Activated CD8-positive, alpha-beta memory T cell treated with anti-CD3 and anti-CD28 coated beads for 24 hours (primary cell): ENCODE measurements at regions not wholly inside any gene's neighbourhood (a gene's known extent, or its start where the extent isn't known, plus 50 kb on each side); places are given as distances from the start of the nearest gene placed in this dataset.

ENCODE experiments used
- DNase-seq: peaks from one replicate; pipeline ENCODE4 v3.0.0-alpha.2; 2020

- DNase-seq = no peak
Measured at GRCh38 chr20:41939659-41940058, 321.5 kb upstream of the CHD6 start.

GRCh38 chr20:41938353-41938752 is 320.2 kb upstream of the CHD6 start:
- no peak for DNase-seq

- no peak for DNase-seq
Measured at GRCh38 chr20:41935259-41935791, 317.1 kb upstream of the CHD6 start.

- DNase-seq = no peak
Measured at GRCh38 chr20:41932431-41932830, 314.3 kb upstream of the CHD6 start.

- no peak for DNase-seq
Measured at GRCh38 chr20:41927655-41928054, 309.5 kb upstream of the CHD6 start.

- no peak for DNase-seq
Measured at GRCh38 chr20:41927189-41927588, 309.0 kb upstream of the CHD6 start.

GRCh38 chr20:41925476-41925875 is 307.3 kb upstream of the CHD6 start:
- no peak for DNase-seq

- no peak for DNase-seq
Measured at GRCh38 chr20:41923624-41924023, 305.4 kb upstream of the CHD6 start.

GRCh38 chr20:41913146-41913545 is 295.0 kb upstream of the CHD6 start:
- DNase-seq = no peak

- no peak for DNase-seq
Measured at GRCh38 chr20:41910558-41910957, 292.4 kb upstream of the CHD6 start.

- DNase-seq = no peak
Measured at GRCh38 chr20:41905199-41905598, 287.0 kb upstream of the CHD6 start.

- DNase-seq = no peak
Measured at GRCh38 chr20:41903586-41903985, 285.4 kb upstream of the CHD6 start.

GRCh38 chr20:41902346-41902745 is 284.2 kb upstream of the CHD6 start:
- no peak for DNase-seq

- DNase-seq = no peak
Measured at GRCh38 chr20:41900201-41900691, 282.1 kb upstream of the CHD6 start.

GRCh38 chr20:41897708-41898107 is 279.5 kb upstream of the CHD6 start:
- no peak for DNase-seq

GRCh38 chr20:41895241-41896032 is 277.3 kb upstream of the CHD6 start:
- no peak for DNase-seq

GRCh38 chr20:41894255-41894963 is 276.2 kb upstream of the CHD6 start:
- no peak for DNase-seq

GRCh38 chr20:41892031-41892430 is 273.9 kb upstream of the CHD6 start:
- no peak for DNase-seq

- no peak for DNase-seq
Measured at GRCh38 chr20:41889844-41890224, 271.7 kb upstream of the CHD6 start.

- no peak for DNase-seq
Measured at GRCh38 chr20:41889126-41889843, 271.1 kb upstream of the CHD6 start.

- DNase-seq = no peak
Measured at GRCh38 chr20:41888434-41888833, 270.3 kb upstream of the CHD6 start.

- DNase-seq = no peak
Measured at GRCh38 chr20:41887500-41887899, 269.3 kb upstream of the CHD6 start.

GRCh38 chr20:41881466-41882046 is 263.4 kb upstream of the CHD6 start:
- DNase-seq = no peak
